Upper lobe of left lung (tissue), 6 donors: ENCODE measurements at regions not wholly inside any gene's neighbourhood (a gene's known extent, or its start where the extent isn't known, plus 50 kb on each side); places are given as distances from the start of the nearest gene placed in this dataset.
A peak's percentile ranks its signal among the peaks of the same experiment; 100 is the strongest.

Experiments
- ATAC-seq, 2 donors: fragments of 200-7000 bp; cut with Tn5 transposase; one replicate each; pipeline ENCODE4 v1.9.1; 2022; ENCODE audit warnings: mild to moderate bottlenecking in 2 of 2, moderate library complexity in 2 of 2; ENCODE audit not compliant: low FRiP score in 2 of 2
- DNase-seq, 2 donors: peaks; one replicate each; pipeline ENCODE4 v3.0.0-alpha.2; 2019 to 2020
- H3K27ac ChIP-seq, 4 donors: fragments of 200-600 bp; sonication (generic); one replicate each; pipeline ENCODE4 v1.5.1; 2016 to 2019
- H3K27me3 ChIP-seq, 4 donors: fragments of 200-600 bp; sonication (generic); one replicate each; pipeline ENCODE4 v1.5.1; 2017 to 2019
- H3K36me3 ChIP-seq, 4 donors: fragments of 200-600 bp; sonication (generic); one replicate each; pipeline ENCODE4 v1.5.1; 2016 to 2019
- H3K4me1 ChIP-seq, 4 donors: fragments of 200-600 bp; sonication (generic); one replicate each; pipeline ENCODE4 v1.5.1; 2018 to 2019
- H3K4me3 ChIP-seq, 4 donors: fragments of 200-600 bp; sonication (generic); one replicate each; pipeline ENCODE4 v1.5.1; 2017 to 2019; ENCODE audit warnings: mild to moderate bottlenecking in 2 of 4, moderate library complexity in 1 of 4
- H3K9me3 ChIP-seq, 4 donors: fragments of 200-600 bp; sonication (generic); one replicate each; pipeline ENCODE4 v1.5.1; 2018 to 2019
- CTCF ChIP-seq, 6 experiments: fragments of 450-650 bp in 4 of 6; fragments of 200-600 bp in 2 of 6; sonication (generic) in 2 of 6; IDR thresholded peaks; one replicate each; pipeline ENCODE4 v1.5.1; 2016 to 2019; ENCODE audit warnings: antibody characterized with exemption in 6 of 6
- EP300 ChIP-seq, 4 donors: sonication (generic); formaldehyde crosslinking; IDR thresholded peaks; one replicate each; pipeline ENCODE4 v1.5.1; 2017; ENCODE audit warnings: antibody characterized with exemption in 4 of 4, control low read depth in 2 of 4
- POLR2A ChIP-seq, 4 donors: fragments of 450-650 bp; IDR thresholded peaks; one replicate each; pipeline ENCODE4 v1.5.1; 2016 to 2017; ENCODE audit warnings: antibody characterized with exemption in 4 of 4, mild to moderate bottlenecking in 2 of 4
- POLR2AphosphoS5 ChIP-seq, 2 donors: sonication (generic); formaldehyde crosslinking; IDR thresholded peaks; one replicate each; pipeline ENCODE4 v1.5.1; 2017; ENCODE audit warnings: antibody characterized with exemption in 2 of 2
- WGBS, 2 donors: methylation state at CpG; one replicate each; pipeline ENCODE4 v1.1.5; 2017 to 2018; 5-methylcytosine and 5-hydroxymethylcytosine counted together
- donor health status: DM: no; HTN: no; CAD: no; lungs with moderate emphysema.
- donor health status: DM: no; HTN: yes; CAD: no; lungs with severe emphysema.

- WGBS, 2 donors = 64 to 67% methylated on average over 9 of the region's 9 CpGs
- Histone ChIP-seq H3K4me3 (no peak overlapping the region), H3K4me1 (peaks cover 6 to 16% (median 13%) of the 10 kb centered on the region in 4 donors), H3K9me3 (no peaks in the 10 kb centered on the region), H3K27ac (peak overlapping the region in 1 of 4 donors; percentile 44), H3K27me3 (no peaks in the 10 kb centered on the region), H3K36me3 (no peaks in the 10 kb centered on the region)
- TF ChIP-seq EP300 (IDR thresholded peaks at IDR 0.05) = no peak
- TF ChIP-seq POLR2AphosphoS5 (IDR thresholded peaks at IDR 0.05) = no peak
- TF ChIP-seq CTCF (IDR thresholded peaks at IDR 0.05) = no peak
- TF ChIP-seq POLR2A (IDR thresholded peaks at IDR 0.05) = no peak
- DNase-seq (no peak), ATAC-seq (no peak)
Measured at GRCh38 chr16:66146798-66147197, 219.7 kb upstream of the CDH5 start.

DNA sequence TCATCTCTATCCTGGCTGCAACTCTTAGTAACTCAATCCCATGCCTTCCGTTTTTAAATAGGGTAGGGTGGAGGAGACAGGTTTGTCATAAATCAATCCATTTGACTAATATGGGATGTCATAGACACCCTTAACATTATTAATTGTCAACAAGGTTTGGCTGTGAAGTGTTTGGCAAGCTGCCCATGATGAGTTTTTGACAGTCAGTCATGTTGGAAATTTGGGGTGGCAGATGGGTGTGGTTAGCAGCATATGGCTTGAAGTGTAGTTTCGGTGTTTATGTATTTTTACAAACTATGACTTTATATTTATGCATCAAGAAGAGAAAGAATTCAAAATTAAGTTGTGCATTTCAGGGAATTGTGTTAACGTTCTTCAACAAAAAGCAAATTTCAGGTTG, 221.8 kb upstream of the CDH5 start:
- 78 to 85% methylated on average over 3 of the region's 3 CpGs for WGBS, 2 donors

DNA sequence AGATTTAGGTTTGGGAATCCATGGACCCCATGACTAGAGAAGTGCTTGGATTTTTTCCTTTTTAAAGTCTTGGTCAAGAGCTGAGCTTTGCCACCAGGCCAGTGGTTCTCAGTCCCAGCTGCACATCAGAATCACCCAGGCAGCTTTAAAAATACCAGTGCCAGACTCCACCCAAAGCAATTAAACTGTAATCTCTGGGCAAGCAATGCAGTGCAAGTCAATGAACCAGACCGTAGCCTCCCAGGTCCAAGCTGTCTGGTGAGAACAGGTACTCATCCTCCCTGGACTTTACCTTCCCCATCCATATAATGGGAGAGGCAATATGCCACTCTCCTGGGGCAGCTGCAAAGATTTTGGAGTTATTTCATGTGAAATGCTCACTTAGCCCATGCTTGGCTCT, 223.1 kb upstream of the CDH5 start:
- ATAC-seq = no peak
- no peak for DNase-seq
- H3K27me3 ChIP-seq = no peaks in the 10 kb centered on the region
- no peak overlapping the region for H3K27ac ChIP-seq
- no peaks in the 10 kb centered on the region for H3K4me1 ChIP-seq
- 92% methylated on average over 1 of the region's 1 CpG; no CpG with 5 or more reads in 1 of the 2 donors for WGBS, 2 donors
- H3K4me3 ChIP-seq = no peak overlapping the region
- TF ChIP-seq EP300 (IDR thresholded peaks at IDR 0.05) (no peak), POLR2A (IDR thresholded peaks at IDR 0.05) (no peak), CTCF (IDR thresholded peaks at IDR 0.05) (no peak), POLR2AphosphoS5 (IDR thresholded peaks at IDR 0.05) (no peak)
- H3K9me3 ChIP-seq = no peaks in the 10 kb centered on the region
- H3K36me3 ChIP-seq = no peaks in the 10 kb centered on the region

More for the DNA sequence above, 221.8 kb upstream of the CDH5 start:
- no peak for DNase-seq
- Histone ChIP-seq H3K4me1 (no peaks in the 10 kb centered on the region), H3K27me3 (no peaks in the 10 kb centered on the region), H3K4me3 (no peak overlapping the region), H3K36me3 (no peaks in the 10 kb centered on the region), H3K27ac (no peak overlapping the region), H3K9me3 (no peaks in the 10 kb centered on the region)
- TF ChIP-seq EP300 (IDR thresholded peaks at IDR 0.05) (no peak), POLR2A (IDR thresholded peaks at IDR 0.05) (no peak), CTCF (IDR thresholded peaks at IDR 0.05) (no peak), POLR2AphosphoS5 (IDR thresholded peaks at IDR 0.05) (no peak)
- ATAC-seq = no peak

DNA sequence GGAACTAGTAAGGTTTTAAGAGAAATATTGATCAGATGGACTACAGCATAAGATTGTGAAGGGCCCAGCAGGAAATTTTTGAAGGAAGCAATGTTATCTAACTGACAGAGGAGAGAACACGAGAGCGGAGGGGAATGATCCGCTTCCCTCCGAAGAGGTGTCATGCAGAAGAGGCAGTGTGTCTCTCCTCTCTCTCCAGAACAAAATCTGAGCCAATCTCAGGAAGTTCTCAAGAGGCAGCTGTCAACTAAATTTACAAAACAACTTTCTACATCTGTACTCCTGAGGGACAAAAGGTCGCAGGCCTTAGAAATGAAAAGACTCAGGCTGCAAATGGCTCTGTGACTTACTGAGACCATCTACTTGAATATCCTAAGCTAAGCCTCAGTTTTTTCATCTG, 224.6 kb upstream of the CDH5 start:
- H3K4me3 ChIP-seq = no peak overlapping the region
- no peak for ATAC-seq
- 74 to 82% methylated on average over 5 of the region's 5 CpGs for WGBS, 2 donors
- H3K27ac ChIP-seq = no peak overlapping the region
- no peaks in the 10 kb centered on the region for H3K9me3 ChIP-seq
- no peaks in the 10 kb centered on the region for H3K27me3 ChIP-seq
- no peaks in the 10 kb centered on the region for H3K4me1 ChIP-seq
- H3K36me3 ChIP-seq = no peaks in the 10 kb centered on the region
- no peak for DNase-seq
- TF ChIP-seq POLR2A (IDR thresholded peaks at IDR 0.05) (no peak), CTCF (IDR thresholded peaks at IDR 0.05) (no peak), POLR2AphosphoS5 (IDR thresholded peaks at IDR 0.05) (no peak), EP300 (IDR thresholded peaks at IDR 0.05) (no peak)

DNA sequence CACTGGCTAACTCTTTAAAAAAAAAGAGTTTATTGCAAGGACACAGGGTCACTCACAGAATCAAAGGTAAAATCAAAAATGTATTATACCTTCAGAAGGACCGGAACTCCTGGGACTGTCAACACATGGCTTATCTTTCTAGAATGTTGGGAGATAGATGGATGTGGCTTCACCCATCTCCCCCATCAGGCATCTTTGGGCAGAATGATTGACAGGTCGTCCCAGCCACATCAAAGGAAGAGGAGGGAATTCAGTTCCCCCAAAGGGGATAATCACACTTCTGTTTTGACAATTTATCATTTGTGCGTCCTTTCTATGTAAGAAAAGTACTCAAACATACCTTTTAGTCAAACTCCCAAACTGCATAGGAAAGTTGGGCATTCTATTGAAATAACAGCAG, 228.6 kb upstream of the CDH5 start:
- 70 to 77% methylated on average over 3 of the region's 3 CpGs for WGBS, 2 donors
- no peaks in the 10 kb centered on the region for H3K36me3 ChIP-seq
- no peak for ATAC-seq
- no peak for DNase-seq
- no peaks in the 10 kb centered on the region for H3K9me3 ChIP-seq
- no peak overlapping the region for H3K4me3 ChIP-seq
- H3K27me3 ChIP-seq = no peaks in the 10 kb centered on the region
- TF ChIP-seq POLR2AphosphoS5 (IDR thresholded peaks at IDR 0.05) (no peak), EP300 (IDR thresholded peaks at IDR 0.05) (no peak), POLR2A (IDR thresholded peaks at IDR 0.05) (no peak), CTCF (IDR thresholded peaks at IDR 0.05) (no peak)
- no peaks in the 10 kb centered on the region for H3K4me1 ChIP-seq
- H3K27ac ChIP-seq = no peak overlapping the region
